ENCODE measurements at regions not wholly inside any gene's neighbourhood (a gene's known extent, or its start where the extent isn't known, plus 50 kb on each side); places are given as distances from the start of the nearest gene placed in this dataset.

DNA sequence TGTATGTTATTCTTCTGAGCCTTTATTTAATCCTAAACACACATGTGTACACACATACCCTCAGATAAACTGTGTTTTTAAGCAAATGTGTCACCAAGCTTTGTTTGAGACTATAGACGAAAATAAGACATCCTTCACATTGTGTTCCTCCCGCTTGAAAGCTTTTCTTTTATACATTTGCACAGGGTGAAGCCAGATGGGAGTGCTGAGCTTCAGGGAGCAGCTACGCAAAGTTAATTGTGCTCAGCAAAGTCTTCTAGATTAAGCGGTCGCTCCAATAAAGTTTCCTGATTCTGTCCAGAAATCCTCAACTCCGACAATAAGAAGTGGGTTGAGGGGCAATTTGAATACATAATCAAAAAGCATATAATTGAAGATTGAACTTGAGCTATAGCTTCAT, 117.2 kb upstream of the ARGLU1 start:
- DNase-seq: no peak

GRCh38 chr13:106683918-106684317, 116.0 kb upstream of the ARGLU1 start:
- DNase-seq: no peak

DNA sequence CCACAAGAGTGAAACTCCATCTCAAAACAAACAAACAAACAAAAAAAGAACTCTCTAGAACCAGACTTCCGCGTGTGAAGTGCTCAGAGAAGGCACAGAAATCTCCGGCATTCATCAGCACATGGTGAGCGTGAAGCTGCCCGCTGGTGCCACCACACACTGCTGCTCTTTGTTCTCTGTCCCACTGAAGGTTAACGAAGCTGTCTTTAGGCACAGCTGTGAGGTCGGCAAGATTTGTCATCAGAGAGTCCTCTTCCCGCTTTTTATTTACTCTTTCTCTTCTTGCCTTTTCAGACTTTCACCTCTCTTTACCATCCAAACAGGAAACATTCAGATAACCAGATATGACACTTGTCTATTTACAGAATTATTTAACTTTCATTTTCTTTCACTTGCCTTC, 115.2 kb upstream of the ARGLU1 start:
- DNase-seq: no peak

DNA sequence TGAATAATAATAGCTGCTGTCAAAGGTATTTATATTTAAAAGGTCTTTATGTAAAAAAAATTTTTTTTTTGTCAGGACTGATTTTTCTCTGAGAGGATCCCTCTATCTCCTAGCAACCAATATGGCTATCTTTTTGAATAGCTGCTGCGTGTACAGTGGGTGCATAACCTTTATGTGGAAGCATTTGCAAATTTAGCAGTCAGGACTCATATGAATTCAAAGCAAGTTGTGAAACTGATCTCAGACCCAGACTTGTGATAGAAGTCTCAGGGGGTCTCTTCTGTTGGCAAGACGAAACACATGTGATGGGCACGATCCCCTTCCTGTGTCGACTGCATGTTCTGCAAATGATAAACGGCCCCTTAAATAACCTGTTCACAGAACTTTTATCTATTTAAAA, 114.1 kb upstream of the ARGLU1 start:
- no peak for DNase-seq

- DNase-seq: no peak
Observed at GRCh38 chr13:106681536-106681935, 113.6 kb upstream of the ARGLU1 start.

GRCh38 chr13:106680796-106681472, 113.0 kb upstream of the ARGLU1 start:
- DNase-seq: no peak

DNA sequence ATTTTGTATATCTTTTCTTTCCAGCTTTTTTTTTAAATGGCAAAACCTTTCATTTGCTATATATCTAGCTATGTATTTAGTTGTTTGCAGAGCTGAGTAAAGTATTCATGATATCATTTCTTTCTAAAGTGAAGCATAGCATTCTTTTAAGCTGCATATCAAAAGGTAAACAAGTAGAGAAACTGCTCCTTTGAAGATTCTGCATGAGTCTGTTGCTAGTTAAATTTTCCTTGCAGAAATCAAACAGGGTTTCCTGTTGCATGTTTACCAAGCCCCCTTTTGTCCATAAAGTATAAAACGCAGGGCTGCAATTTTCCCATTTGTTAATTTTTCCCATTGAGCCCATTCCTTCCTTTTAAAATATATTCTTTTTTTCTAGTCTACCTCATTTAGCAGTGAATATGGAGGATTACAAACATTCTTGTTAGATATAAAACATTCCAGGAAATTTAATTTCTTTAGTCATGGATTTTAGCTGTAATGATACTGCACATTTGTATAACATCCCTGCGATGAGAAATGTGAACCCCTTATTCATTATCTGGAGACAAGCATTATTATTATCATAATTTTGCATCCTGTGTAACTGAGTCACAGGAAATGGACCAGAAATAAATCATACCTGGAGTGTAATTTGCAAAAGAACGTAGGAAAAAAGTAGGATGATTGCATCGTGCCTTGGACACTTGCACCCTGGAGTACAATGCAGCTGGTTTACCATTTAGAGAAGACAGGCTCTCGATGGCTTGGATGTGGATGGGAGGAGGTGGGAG, 110.9 kb upstream of the ARGLU1 start:
- DNase-seq: no peak

DNA sequence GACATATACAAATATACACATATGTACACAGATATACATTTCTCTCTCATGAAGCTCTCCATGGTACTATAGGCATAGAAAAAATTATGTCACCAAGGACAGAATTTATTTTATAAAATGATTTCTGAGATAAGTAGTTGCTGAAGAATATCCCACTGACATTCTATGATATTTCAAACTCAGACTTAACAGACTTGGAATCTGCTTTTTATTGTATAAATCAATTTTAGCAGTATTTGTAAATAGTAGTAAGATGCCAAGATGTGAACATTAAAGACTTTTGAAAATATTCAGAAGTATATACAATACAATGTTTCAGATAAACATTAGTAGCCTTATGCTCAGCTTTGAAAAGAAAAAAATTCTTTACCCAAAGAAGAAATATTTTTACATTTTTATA, 107.4 kb upstream of the ARGLU1 start:
- no peak for DNase-seq

GRCh38 chr13:106660746-106661625, 93.0 kb upstream of the ARGLU1 start:
- no peak for DNase-seq

DNA sequence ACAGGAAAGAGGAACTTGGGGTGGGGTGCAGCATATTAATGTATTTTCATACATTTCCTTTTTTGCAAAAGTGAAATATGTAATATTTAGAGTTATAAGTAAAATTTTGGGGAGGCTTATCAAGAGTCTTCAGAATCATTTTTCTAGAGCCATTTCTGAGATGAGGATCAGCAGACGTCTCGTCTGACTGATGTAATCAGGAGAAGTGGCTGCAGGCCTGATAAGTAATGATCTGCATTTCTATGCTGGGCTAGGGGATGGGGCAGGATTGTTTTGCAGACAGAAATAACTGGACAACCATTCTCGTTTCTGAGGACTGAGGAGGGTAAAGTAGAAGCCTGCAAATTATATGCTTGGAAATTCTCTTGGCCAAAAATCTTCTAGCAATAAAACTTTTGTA, 89.2 kb upstream of the ARGLU1 start:
- DNase-seq: no peak

- DNase-seq: no peak
Observed at GRCh38 chr13:106656186-106656585, 88.2 kb upstream of the ARGLU1 start.

DNA sequence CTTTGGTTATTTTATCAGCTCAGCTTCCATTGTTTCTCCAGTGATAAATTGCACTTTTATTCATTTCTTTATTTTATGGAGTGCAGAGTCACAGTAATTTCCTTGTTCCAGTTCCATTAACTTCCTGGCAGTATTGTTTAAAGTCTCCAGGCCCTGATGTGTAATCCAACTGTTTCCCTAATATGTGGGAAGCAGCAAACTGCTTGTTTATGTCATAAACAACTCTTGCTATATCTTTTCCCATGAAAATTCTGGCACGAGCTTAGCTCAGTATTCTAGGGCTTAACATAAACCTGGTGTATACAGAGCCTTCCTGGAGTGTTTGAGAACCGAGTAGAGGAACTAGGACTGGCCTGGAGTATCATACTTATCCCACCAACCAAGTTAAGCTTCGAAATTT, 83.5 kb upstream of the ARGLU1 start:
- DNase-seq: no peak

DNA sequence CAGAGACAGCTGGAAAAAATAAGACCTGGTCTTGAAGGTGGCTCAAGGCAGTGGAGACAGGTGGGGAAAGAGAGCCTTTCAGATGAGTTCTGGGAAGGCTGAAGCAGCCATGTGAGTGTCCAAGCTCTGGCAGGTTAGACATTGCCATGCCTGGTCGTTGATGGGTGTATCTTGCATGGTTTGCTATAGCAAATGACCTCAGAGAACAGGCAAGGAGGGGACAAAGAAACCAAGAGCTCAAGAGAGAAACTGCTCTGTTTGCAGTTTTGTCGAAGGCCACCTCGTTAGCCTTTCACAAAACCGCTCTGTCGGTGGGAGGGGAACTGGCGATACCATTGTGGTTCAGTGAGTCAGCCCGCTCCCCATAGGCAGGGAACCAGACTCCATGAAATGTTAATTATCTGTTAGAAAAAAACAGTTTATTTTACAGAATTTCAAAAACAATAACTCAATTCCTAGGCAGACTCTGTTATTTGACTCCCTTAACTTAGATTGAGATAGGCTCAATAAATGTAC, 82.8 kb upstream of the ARGLU1 start:
- no peak for DNase-seq

DNA sequence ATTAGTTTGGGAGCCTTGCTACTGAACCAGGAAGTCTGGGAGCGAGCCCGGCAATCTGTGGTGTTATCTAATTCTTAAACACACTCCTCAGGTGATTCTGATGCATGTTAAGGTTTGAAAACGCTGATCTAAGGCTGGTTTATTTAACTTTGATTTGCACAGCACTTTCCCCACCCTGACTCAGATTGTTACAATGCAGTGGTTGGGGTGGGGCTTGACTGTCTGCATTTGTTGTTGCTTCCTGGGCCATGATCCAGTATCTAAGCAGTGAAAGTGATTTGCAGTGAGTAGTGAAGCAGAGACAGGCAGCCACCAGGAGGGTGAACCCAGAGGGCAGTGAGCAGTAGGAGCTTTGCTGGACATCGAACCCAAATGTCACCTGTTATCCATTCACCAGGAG, 81.6 kb upstream of the ARGLU1 start:
- DNase-seq: no peak

DNA sequence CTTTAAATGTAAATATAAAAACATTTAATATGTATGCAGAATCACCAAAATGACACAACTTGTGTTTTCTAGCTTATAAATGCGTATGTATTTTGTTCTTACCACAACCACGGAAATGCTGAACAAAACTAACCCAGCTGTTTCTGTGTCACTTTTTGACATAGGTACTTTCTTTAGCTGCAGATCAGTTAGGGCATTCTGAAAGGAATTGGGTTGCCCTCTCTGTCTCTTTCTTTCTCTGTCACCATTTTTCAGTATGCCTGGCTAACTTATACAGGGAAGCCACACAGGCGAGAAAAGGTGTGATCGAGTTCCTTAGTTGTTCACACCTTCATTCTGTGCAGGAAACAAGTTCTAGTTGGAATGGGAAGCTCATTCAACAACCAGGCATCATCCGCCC, 72.6 kb upstream of the ARGLU1 start:
- DNase-seq: no peak

DNA sequence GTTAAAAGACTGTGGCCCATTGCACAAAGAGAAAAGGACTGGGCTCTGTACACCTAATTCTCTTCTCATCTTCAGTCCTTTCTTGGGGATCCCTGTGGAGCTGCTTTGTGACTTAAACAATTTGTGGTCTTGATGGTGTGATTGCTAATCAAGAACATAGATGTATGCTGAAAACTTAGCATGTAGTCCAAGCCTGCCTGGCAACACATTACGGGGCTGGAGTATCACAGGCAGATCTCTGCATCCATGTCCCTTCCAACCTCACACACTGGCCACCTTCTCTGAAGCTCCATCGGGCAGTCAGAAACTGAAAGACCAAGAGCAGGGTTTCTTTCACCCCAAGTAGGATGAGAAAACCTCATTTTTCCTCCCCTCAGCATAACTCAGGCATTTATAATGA, 69.6 kb upstream of the ARGLU1 start:
- DNase-seq: no peak

- DNase-seq: no peak
Observed at GRCh38 chr13:106636492-106636891, 68.6 kb upstream of the ARGLU1 start.

- DNase-seq: no peak
Observed at GRCh38 chr13:106635616-106636015, 67.7 kb upstream of the ARGLU1 start.

GRCh38 chr13:106633321-106633720, 65.4 kb upstream of the ARGLU1 start:
- no peak for DNase-seq

GRCh38 chr13:106630650-106631049, 62.7 kb upstream of the ARGLU1 start:
- no peak for DNase-seq

- no peak for DNase-seq
Observed at GRCh38 chr13:106630162-106630561, 62.2 kb upstream of the ARGLU1 start.

DNA sequence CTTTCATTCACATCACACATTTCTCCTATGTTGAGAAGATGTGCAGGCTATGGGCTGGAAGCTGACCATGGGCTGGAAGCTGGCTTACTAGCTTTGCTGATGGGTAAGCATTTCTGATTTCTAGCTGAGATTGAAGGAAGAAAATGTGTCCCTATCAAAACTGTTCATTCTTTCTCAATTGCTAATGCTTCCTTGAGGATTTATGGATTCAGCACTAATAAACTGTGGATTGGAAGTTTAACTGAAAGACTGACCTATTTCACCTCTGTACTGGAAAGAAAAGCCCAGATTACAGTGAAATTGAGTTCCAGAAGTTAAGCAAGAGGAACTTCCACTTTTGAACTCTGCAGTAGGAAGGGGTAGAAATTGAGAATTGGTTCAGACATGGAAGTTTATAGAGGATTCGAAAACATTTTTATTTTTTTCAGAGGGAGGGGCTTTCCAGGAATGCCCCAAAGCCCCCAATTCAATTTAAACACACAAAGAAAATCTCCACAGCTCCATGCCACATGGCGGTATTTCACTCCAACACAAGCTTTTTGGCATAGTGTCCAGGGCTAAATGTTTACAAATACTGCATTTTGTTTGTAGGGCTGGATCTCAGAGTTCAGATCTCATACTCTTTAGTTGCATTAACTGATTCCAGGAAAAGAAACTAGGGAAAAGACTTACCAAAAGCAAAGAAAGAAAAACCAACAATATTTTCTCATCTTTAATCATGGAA, 61.2 kb upstream of the ARGLU1 start:
- no peak for DNase-seq

- no peak for DNase-seq
Observed at GRCh38 chr13:106626473-106626872, 58.5 kb upstream of the ARGLU1 start.
